Neural progenitor cell (in vitro differentiated cells): ENCODE measurements at regions not wholly inside any gene's neighbourhood (a gene's known extent, or its start where the extent isn't known, plus 50 kb on each side); places are given as distances from the start of the nearest gene placed in this dataset.

Source experiments
- EZH2 ChIP-seq: fragments of 200-600 bp; sonication (generic); IDR thresholded peaks from 2 replicates; pipeline ENCODE4 v1.6.1; 2017; ENCODE audit warnings: antibody characterized with exemption, mild to moderate bottlenecking, moderate library complexity
- TF ChIP-seq, protein P1 (sequence below): fragments of 200-600 bp; sonication (generic); IDR thresholded peaks from 2 replicates; pipeline ENCODE4 v1.5.1; 2017; ENCODE audit warnings: antibody characterized with exemption, mild to moderate bottlenecking

DNA sequence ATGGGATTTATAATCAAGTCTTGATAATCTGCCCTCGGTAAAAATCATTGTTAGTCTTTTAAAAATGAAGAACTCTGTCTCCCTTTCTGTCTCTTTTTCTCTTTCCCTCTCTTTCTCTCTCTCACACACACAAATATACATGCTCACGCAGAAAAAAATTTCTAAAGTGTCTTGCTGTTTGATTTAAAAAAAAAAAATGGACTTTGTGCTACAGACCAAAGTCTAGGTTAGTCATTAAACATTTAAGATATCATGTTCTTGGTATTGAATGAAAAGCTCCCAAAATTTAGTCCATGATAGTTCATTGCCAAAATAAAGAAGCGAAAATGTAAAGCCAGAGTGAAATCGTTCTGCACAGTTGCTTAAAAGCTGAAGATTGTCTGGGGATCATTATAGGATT is 665.8 kb downstream of the SORCS1 start:
- TF ChIP-seq, protein P1, sequence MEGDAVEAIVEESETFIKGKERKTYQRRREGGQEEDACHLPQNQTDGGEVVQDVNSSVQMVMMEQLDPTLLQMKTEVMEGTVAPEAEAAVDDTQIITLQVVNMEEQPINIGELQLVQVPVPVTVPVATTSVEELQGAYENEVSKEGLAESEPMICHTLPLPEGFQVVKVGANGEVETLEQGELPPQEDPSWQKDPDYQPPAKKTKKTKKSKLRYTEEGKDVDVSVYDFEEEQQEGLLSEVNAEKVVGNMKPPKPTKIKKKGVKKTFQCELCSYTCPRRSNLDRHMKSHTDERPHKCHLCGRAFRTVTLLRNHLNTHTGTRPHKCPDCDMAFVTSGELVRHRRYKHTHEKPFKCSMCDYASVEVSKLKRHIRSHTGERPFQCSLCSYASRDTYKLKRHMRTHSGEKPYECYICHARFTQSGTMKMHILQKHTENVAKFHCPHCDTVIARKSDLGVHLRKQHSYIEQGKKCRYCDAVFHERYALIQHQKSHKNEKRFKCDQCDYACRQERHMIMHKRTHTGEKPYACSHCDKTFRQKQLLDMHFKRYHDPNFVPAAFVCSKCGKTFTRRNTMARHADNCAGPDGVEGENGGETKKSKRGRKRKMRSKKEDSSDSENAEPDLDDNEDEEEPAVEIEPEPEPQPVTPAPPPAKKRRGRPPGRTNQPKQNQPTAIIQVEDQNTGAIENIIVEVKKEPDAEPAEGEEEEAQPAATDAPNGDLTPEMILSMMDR = no peak
- no peak for TF ChIP-seq EZH2
